OCI-LY1 (cell line): ENCODE measurements at regions not wholly inside any gene's neighbourhood (a gene's known extent, or its start where the extent isn't known, plus 50 kb on each side); places are given as distances from the start of the nearest gene placed in this dataset.

Source experiments
- EZH2 ChIP-seq: fragments of 200-600 bp; sonication (generic), shearing (Covaris generic); IDR thresholded peaks from 2 replicates; pipeline ENCODE4 v1.8.0; 2017; ENCODE audit warnings: borderline replicate concordance, mixed run types, mild to moderate bottlenecking, antibody characterized with exemption, low read length, moderate library complexity, mixed read lengths
- TF ChIP-seq, protein P1 (sequence below): fragments of 200-600 bp; sonication (generic), shearing (Covaris generic); IDR thresholded peaks from 2 replicates; pipeline ENCODE4 v1.5.1; 2017; ENCODE audit warnings: mild to moderate bottlenecking, antibody characterized with exemption, low read length, moderate library complexity, mixed read lengths

DNA sequence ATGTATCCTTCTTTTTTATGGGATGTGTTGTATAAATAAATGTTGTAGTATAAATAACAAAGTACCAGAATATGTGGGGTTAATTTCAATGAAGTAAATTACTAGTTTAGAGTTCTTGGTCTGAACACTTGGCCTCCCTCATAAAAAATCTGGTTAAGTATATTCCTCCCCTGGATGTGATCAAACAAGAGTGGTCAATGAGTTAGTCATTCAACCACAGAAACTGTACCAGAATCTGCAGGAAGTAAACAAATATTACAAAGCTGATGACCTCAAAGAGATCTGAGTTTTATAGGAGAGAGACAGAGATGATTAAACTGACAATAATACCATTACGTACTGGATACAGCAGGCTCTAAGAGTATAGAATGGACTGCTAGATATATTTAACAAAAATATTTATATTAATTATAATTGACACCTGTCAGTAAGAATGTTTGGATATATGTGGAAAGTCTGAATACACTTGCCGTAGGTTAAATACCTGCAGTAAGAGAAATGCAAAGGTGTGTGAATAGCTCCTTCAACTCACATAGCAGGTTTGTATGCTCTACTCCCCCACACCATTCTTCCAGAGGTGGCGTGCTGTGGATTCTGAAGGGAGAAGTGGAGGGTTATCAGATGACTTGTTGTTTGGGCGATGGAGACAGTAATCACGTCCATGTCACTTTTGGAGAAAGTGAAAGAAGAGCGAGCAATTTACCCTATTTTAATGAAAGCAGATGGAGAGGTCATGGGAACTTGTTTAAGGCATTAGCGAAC is 108.3 kb upstream of the LRATD1 start:
- TF ChIP-seq, protein P1, sequence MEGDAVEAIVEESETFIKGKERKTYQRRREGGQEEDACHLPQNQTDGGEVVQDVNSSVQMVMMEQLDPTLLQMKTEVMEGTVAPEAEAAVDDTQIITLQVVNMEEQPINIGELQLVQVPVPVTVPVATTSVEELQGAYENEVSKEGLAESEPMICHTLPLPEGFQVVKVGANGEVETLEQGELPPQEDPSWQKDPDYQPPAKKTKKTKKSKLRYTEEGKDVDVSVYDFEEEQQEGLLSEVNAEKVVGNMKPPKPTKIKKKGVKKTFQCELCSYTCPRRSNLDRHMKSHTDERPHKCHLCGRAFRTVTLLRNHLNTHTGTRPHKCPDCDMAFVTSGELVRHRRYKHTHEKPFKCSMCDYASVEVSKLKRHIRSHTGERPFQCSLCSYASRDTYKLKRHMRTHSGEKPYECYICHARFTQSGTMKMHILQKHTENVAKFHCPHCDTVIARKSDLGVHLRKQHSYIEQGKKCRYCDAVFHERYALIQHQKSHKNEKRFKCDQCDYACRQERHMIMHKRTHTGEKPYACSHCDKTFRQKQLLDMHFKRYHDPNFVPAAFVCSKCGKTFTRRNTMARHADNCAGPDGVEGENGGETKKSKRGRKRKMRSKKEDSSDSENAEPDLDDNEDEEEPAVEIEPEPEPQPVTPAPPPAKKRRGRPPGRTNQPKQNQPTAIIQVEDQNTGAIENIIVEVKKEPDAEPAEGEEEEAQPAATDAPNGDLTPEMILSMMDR: no peak
- no peak for TF ChIP-seq EZH2
